ENCODE measurements at regions not wholly inside any gene's neighbourhood (a gene's known extent, or its start where the extent isn't known, plus 50 kb on each side); places are given as distances from the start of the nearest gene placed in this dataset.

- TF ChIP-seq, protein P1, sequence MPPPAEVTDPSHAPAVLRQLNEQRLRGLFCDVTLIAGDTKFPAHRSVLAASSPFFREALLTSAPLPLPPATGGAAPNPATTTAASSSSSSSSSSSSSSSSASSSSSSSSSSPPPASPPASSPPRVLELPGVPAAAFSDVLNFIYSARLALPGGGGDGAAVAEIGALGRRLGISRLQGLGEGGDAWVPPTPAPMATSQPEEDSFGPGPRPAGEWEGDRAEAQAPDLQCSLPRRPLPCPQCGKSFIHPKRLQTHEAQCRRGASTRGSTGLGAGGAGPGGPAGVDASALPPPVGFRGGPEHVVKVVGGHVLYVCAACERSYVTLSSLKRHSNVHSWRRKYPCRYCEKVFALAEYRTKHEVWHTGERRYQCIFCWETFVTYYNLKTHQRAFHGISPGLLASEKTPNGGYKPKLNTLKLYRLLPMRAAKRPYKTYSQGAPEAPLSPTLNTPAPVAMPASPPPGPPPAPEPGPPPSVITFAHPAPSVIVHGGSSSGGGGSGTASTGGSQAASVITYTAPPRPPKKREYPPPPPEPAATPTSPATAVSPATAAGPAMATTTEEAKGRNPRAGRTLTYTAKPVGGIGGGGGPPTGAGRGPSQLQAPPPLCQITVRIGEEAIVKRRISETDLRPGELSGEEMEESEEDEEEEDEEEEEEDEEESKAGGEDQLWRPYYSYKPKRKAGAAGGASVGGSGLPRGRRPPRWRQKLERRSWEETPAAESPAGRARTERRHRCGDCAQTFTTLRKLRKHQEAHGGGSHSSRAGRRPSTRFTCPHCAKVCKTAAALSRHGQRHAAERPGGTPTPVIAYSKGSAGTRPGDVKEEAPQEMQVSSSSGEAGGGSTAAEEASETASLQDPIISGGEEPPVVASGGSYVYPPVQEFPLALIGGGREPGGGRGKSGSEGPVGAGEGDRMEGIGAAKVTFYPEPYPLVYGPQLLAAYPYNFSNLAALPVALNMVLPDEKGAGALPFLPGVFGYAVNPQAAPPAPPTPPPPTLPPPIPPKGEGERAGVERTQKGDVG (CRISPR knock-in tag; IDR thresholded peaks at IDR 0.05; ENCODE audit: borderline replicate concordance) = peak; percentile 44; the same call in 1 of the 2 replicates
- no peak for TF ChIP-seq CHCHD3 (CRISPR knock-in tag; IDR thresholded peaks at IDR 0.05)
- TF ChIP-seq KLF12 (CRISPR knock-in tag; IDR thresholded peaks at IDR 0.05; ENCODE audit: borderline replicate concordance) = no peak
- peak; percentile 58; the same call in 1 of the 2 replicates for TF ChIP-seq IKZF5 (CRISPR knock-in tag; IDR thresholded peaks at IDR 0.05)
- TF ChIP-seq, protein P2, sequence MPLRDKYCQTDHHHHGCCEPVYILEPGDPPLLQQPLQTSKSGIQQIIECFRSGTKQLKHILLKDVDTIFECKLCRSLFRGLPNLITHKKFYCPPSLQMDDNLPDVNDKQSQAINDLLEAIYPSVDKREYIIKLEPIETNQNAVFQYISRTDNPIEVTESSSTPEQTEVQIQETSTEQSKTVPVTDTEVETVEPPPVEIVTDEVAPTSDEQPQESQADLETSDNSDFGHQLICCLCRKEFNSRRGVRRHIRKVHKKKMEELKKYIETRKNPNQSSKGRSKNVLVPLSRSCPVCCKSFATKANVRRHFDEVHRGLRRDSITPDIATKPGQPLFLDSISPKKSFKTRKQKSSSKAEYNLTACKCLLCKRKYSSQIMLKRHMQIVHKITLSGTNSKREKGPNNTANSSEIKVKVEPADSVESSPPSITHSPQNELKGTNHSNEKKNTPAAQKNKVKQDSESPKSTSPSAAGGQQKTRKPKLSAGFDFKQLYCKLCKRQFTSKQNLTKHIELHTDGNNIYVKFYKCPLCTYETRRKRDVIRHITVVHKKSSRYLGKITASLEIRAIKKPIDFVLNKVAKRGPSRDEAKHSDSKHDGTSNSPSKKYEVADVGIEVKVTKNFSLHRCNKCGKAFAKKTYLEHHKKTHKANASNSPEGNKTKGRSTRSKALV (CRISPR knock-in tag; IDR thresholded peaks at IDR 0.05) = no peak
- TF ChIP-seq ZNF746 (CRISPR knock-in tag; IDR thresholded peaks at IDR 0.05) = peak; percentile 39; the same call in 1 of the 2 replicates
- TF ChIP-seq, protein P3, sequence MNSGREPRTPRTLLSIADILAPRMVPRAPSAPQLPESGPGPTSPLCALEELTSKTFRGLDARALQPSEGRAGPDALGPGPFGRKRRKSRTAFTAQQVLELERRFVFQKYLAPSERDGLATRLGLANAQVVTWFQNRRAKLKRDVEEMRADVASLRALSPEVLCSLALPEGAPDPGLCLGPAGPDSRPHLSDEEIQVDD (CRISPR knock-in tag; IDR thresholded peaks at IDR 0.05; ENCODE audit: borderline replicate concordance) = no peak
- TF ChIP-seq ZNF354B (CRISPR knock-in tag; IDR thresholded peaks at IDR 0.05) = no peak
- peak; percentile 69 for TF ChIP-seq ZNF687 (CRISPR knock-in tag; IDR thresholded peaks at IDR 0.05)
- TF ChIP-seq NCOA2 (CRISPR knock-in tag; IDR thresholded peaks at IDR 0.05) = peak; percentile 92
- no peak for TF ChIP-seq ZNF441 (CRISPR knock-in tag; IDR thresholded peaks at IDR 0.05; ENCODE audit: borderline replicate concordance)
- TF ChIP-seq ZSCAN25 (CRISPR knock-in tag; IDR thresholded peaks at IDR 0.05) = 0 out of 2 replicates have a peak, but pooled peaks have one; percentile 26
- no peak for TF ChIP-seq CREBL2 (CRISPR knock-in tag; IDR thresholded peaks at IDR 0.05; ENCODE audit: borderline replicate concordance)
- TF ChIP-seq FOSL1 (CRISPR knock-in tag; IDR thresholded peaks at IDR 0.05; ENCODE audit: borderline replicate concordance) = no peak
- no peak for TF ChIP-seq KAT7 (CRISPR knock-in tag; IDR thresholded peaks at IDR 0.05; ENCODE audit: borderline replicate concordance)
- peak; percentile 85 for TF ChIP-seq ELF3 (CRISPR knock-in tag; IDR thresholded peaks at IDR 0.05)
- TF ChIP-seq ZNF33B (CRISPR knock-in tag; IDR thresholded peaks at IDR 0.05) = no peak
- 0 out of 2 replicates have a peak, but pooled peaks have one; percentile 28 for TF ChIP-seq ZSCAN29 (CRISPR knock-in tag; conservative IDR thresholded peaks at IDR 0.05)
These were observed 165.3 kb downstream of the ZNF608 start (continued) for GRCh38 chr5:124580925-124581737.
